ENCODE measurements at regions not wholly inside any gene's neighbourhood (a gene's known extent, or its start where the extent isn't known, plus 50 kb on each side); places are given as distances from the start of the nearest gene placed in this dataset.

DNA sequence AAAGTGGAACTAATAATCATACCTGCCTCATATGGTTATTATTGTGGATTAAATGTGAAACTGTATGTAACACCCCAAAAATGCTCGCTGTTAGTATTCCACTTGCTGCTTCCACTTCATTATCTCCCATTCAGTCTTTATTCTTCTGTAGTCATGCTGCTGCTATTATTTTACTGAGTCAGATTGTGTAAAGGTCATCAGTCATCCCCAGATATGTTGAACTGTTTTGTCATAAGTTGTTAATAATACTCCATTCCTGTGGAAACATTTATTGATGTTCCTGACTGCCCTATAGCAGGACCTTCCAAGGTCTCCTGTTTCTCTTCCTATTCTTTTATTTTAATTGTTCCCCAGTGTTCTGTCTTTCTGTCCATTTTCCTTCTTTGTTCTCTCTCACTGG is 1148.3 kb downstream of the EPHA7 start:
- no peaks in the 10 kb centered on the region for H3K27me3 ChIP-seq
- no peak overlapping the region for H3K27ac ChIP-seq
- 79 to 91% methylated on average over 1 of the region's 1 CpG for WGBS, 2 donors
- no peaks in the 10 kb centered on the region for H3K9me3 ChIP-seq
- no peak overlapping the region for H3K4me3 ChIP-seq (replicated peaks in 1 of 3)
- no peaks in the 10 kb centered on the region for H3K4me1 ChIP-seq
- intact Hi-C loops (cut with DNase I), result no loop called here
- DNase-seq, result no peak
- TF ChIP-seq, protein P1, sequence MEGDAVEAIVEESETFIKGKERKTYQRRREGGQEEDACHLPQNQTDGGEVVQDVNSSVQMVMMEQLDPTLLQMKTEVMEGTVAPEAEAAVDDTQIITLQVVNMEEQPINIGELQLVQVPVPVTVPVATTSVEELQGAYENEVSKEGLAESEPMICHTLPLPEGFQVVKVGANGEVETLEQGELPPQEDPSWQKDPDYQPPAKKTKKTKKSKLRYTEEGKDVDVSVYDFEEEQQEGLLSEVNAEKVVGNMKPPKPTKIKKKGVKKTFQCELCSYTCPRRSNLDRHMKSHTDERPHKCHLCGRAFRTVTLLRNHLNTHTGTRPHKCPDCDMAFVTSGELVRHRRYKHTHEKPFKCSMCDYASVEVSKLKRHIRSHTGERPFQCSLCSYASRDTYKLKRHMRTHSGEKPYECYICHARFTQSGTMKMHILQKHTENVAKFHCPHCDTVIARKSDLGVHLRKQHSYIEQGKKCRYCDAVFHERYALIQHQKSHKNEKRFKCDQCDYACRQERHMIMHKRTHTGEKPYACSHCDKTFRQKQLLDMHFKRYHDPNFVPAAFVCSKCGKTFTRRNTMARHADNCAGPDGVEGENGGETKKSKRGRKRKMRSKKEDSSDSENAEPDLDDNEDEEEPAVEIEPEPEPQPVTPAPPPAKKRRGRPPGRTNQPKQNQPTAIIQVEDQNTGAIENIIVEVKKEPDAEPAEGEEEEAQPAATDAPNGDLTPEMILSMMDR (IDR thresholded peaks at IDR 0.05), result no peak
- no peak for TF ChIP-seq POLR2A (IDR thresholded peaks at IDR 0.05)
- H3K36me3 ChIP-seq, result no peaks in the 10 kb centered on the region

DNA sequence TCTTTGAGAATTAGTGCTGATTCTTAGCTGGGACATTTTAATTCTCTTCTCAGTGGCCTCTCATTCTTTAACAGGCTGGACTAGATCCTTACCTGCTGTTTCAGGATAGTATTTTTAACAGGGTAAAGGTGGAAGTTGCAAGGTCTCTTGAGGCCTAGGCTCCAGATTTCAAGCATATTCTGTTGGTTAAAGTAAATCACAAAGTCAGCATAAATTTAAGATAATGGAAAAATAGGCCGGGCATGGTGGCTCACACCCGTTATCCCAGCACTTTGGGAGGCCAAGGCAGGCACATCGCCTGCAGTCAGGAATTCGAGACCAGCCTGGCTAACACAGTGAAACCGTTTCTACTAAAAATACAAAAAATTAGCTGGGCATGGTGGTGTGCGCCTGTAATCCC is 1149.0 kb downstream of the EPHA7 start:
- H3K9me3 ChIP-seq, result no peaks in the 10 kb centered on the region
- H3K27me3 ChIP-seq, result no peaks in the 10 kb centered on the region
- no peaks in the 10 kb centered on the region for H3K36me3 ChIP-seq
- no peak overlapping the region for H3K4me3 ChIP-seq (replicated peaks in 1 of 3)
- no peak for DNase-seq
- 85 to 96% methylated on average over 6 of the region's 6 CpGs for WGBS, 2 donors
- H3K27ac ChIP-seq, result no peak overlapping the region
- TF ChIP-seq, protein P1 (IDR thresholded peaks at IDR 0.05), result no peak
- TF ChIP-seq POLR2A (IDR thresholded peaks at IDR 0.05), result no peak
- H3K4me1 ChIP-seq, result no peaks in the 10 kb centered on the region
- intact Hi-C loops (cut with DNase I), result no loop called here

DNA sequence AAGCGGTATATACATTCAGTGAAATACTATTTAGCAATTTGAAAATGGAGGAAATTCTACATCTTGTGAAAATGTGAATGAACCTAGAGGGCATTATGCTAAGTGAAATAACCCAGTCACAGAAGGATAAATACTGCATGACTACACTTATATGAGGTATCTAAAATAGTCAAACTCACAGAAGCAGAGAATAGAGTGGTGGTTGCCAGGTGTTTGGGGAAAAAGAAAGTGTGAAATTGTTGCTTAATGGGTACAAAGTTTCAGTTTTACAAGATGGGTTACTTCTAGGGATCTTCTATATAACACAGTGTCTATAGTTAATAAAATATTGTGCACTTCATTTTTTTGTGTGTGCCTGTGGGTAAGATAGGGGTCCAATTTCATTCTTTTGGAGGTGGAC is 1152.0 kb downstream of the EPHA7 start:
- WGBS, 2 donors, result 95 to 96% methylated on average over 1 of the region's 1 CpG
- DNase-seq, result no peak
- Histone ChIP-seq H3K27ac (no peak overlapping the region), H3K4me1 (no peaks in the 10 kb centered on the region), H3K4me3 (replicated peaks in 1 of 3) (no peak overlapping the region), H3K36me3 (no peaks in the 10 kb centered on the region), H3K9me3 (no peaks in the 10 kb centered on the region), H3K27me3 (no peaks in the 10 kb centered on the region)
- TF ChIP-seq, protein P1 (IDR thresholded peaks at IDR 0.05), result no peak
- TF ChIP-seq POLR2A (IDR thresholded peaks at IDR 0.05), result no peak
- intact Hi-C loops (cut with DNase I), result no loop called here

DNA sequence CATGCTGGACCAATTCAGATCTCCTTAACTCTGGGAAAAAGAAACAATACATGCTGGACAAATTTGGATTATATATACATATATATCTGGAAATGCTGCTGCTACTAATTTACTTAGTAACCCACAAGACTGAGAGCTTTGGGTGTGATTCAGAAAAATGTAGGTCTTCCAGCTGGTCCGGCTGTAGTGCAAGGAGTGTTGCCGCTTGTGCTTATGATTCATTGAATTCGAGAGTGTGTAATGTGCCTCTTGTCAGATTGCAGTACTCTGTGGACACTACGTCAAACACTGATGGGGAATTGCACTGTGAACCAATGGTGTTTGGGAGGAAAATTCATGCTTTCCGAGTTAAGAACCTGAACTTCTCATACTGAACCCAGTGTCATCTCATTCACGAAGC is 1155.5 kb downstream of the EPHA7 start:
- H3K9me3 ChIP-seq, result no peaks in the 10 kb centered on the region
- 74% methylated on average over 6 of the region's 6 CpGs for WGBS, 2 donors
- H3K27ac ChIP-seq, result no peak overlapping the region
- intact Hi-C loops (cut with DNase I), result no loop called here
- TF ChIP-seq, protein P1 (IDR thresholded peaks at IDR 0.05), result no peak
- TF ChIP-seq POLR2A (IDR thresholded peaks at IDR 0.05), result no peak
- no peak overlapping the region for H3K4me3 ChIP-seq (replicated peaks in 1 of 3)
- H3K36me3 ChIP-seq, result no peaks in the 10 kb centered on the region
- H3K27me3 ChIP-seq, result no peaks in the 10 kb centered on the region
- DNase-seq, result no peak
- no peaks in the 10 kb centered on the region for H3K4me1 ChIP-seq

DNA sequence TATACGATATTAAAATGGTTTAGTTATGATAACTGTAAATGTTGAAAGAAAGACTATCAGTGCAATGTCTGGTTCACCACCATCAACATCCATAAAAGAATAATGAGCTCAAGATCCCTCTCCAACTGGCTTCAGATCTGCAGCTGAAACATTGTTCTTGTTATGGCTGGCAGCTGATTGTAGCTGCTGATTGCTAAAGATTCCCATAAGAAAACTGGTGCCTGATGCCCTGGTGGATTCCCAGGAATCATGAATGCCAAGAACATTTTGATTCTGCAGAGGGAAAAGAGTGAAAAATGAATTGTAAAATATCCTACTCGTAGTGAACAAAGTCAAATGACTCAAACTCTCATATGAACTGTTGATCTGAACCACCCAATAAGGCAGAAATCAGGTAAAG is 1160.2 kb downstream of the EPHA7 start:
- TF ChIP-seq POLR2A (IDR thresholded peaks at IDR 0.05), result no peak
- TF ChIP-seq, protein P1 (IDR thresholded peaks at IDR 0.05), result no peak
- H3K4me3 ChIP-seq (replicated peaks in 1 of 3), result no peak overlapping the region
- H3K9me3 ChIP-seq, result no peaks in the 10 kb centered on the region
- H3K27me3 ChIP-seq, result no peaks in the 10 kb centered on the region
- H3K4me1 ChIP-seq, result no peaks in the 10 kb centered on the region
- H3K36me3 ChIP-seq, result no peaks in the 10 kb centered on the region
- DNase-seq, result no peak
- 64 to 80% methylated on average over 2 of the region's 2 CpGs for WGBS, 2 donors
- no peak overlapping the region for H3K27ac ChIP-seq
- intact Hi-C loops (cut with DNase I), result no loop called here

All from thyroid gland (tissue), 4 donors.